GM21447 (cell line): ENCODE measurements at regions not wholly inside any gene's neighbourhood (a gene's known extent, or its start where the extent isn't known, plus 50 kb on each side); places are given as distances from the start of the nearest gene placed in this dataset.
A peak's percentile ranks its signal among the peaks of the same experiment; 100 is the strongest.

ENCODE experiments used
- ATAC-seq: cut with Tn5 transposase; IDR thresholded peaks from one replicate; pipeline ENCODE4 v1.9.1; 2021; ENCODE audit not compliant: unreplicated experiment

DNA sequence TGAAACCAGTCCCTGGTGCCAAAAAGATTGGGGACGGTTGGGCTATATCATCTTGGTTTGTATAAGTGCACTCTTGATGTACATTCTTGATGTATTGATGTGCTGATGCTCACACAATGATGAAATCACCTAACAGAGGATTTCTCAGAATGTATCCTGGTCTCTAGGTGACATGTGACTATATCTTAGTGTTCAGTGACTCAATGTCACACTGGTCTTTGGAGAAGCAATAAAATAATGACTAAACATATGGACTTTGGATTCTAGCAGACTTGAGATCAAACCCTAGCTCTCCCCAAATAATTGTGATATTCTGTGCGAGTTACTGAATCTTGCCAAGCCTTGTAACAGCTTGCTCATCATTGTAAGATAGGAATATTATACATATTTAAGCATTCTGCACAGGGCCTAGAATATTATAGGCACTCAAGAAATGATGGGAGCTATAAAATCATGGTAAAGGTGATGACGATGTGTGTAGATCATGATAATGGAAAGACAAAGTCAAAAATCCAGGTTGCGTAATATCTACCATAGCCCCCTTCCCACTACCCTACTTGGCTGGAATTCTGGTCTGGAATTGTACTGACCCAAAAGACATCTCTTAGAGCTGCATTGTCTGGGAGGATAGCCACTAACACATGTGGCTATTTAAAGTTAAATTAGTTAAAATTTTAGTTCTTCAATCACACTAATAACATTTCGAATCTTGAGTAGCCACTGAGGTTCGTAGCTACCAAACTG is 117.6 kb upstream of the PWP1 start:
- no peak for ATAC-seq

GRCh38 chr12:107568718-107569117 is 116.9 kb upstream of the PWP1 start:
- no peak for ATAC-seq

DNA sequence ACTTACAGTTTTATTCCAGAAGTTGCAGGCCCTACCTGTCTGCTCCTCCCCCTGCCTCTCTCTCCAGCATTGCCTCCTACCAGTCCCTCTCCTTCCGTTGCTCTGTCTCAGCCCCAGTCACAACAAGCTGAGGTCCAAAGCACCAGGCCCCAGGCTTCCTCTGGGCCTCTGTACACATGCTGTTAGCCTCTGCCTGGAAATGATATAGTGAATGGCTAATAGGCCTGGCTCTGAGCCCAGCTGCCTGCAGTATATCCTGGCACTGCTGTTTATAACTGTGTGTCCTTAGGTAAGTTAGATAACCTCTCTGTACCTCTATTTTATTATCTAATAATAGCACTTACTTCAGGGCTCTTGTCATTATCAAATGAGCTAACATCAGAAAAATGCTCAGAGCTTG is 114.9 kb upstream of the PWP1 start:
- no peak for ATAC-seq

DNA sequence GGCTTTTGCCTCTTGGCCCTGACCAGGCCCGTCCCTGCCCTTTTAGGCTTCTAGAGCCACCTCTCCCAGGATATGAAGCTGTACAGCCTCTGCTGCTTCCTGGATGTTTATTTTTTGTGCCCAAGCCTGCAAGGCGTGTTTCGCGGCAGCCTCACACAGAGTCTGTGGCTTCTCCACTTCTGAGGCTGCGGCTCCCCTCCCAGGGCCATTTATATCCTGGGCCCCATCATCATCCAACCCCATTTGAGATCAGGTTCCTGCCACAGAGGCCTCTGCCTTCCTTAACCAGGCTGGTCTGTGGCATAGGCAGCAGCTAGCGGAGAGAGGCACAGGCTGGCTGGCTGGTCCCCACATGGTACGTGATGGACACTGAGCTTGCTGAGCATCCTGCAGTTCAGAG is 114.1 kb upstream of the PWP1 start:
- no peak for ATAC-seq

GRCh38 chr12:107574691-107575090 is 110.9 kb upstream of the PWP1 start:
- ATAC-seq, result no peak

- no peak for ATAC-seq
Observed at GRCh38 chr12:107580750-107581618, 104.6 kb upstream of the PWP1 start.

DNA sequence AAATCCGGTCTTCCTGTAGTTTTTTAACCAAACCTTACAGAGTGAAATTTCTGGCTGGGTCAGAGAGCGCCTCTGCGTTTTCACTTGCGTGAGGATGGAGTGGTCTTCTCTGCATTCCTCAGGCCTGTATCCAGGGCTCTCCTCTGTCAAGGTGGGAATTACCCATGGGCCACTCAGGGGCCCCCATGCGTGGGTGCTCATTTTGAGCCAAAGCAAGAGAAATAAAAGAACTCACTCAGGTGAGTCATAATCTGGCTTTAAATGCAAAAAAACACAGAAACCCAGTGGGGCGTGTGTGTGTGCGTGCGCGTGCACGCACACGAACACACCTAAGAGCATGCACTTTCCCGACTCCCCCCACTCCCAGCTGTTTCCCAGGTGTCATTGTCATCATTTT is 104.0 kb upstream of the PWP1 start:
- no peak for ATAC-seq

- ATAC-seq, result no peak
Observed at GRCh38 chr12:107583551-107583950, 102.0 kb upstream of the PWP1 start.

- ATAC-seq, result no peak
Observed at GRCh38 chr12:107584563-107584962, 101.0 kb upstream of the PWP1 start.

- no peak for ATAC-seq
Observed at GRCh38 chr12:107586256-107586970, 99.2 kb upstream of the PWP1 start.

- ATAC-seq, result no peak
Observed at GRCh38 chr12:107590413-107590812, 95.2 kb upstream of the PWP1 start.

DNA sequence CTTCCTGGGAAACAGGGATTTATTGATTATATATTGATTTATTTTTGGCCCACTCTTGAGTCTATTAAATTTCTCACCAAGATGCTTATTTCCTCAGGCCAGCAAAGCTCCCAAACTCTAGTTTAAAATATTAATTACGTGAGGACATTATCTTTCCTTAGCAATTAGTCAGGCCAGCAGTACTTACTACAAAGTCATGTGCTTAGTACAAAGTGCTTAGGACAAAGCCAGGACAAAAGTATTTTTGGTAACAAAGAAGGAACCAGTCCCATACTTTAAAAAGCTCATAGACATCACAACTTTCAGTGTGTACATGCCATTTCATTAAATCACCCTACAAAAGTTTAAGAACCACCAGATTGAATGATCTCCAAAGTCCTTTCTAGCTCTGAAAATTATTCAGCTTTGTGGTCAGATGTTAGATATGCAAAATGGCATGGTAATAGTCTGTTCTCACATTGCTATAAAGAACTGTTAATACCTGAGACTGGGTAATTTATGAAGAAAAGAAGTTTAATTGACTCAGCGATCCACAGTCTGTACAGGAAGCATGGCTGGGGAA is 94.7 kb upstream of the PWP1 start:
- ATAC-seq, result no peak

GRCh38 chr12:107593713-107594381 is 91.8 kb upstream of the PWP1 start:
- no peak for ATAC-seq

DNA sequence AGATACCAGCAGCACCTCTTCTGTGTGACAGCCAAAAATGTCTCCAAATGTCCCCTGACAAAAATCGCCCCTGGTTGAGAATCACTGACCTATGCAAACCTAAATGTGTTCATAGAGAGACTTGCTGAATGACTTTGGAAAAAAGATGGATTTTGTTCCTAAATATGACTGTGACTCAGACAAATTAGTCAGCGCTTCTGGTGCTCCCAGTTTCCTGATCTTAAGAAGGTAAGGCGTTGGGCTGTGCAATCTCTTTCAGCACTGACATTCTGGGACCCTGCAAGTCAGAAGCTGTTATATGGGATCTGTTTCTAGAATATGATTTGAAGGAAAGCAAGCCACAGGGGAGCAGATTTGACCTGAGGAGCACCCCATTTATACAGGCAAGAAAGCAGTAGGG is 90.6 kb upstream of the PWP1 start:
- no peak for ATAC-seq

GRCh38 chr12:107597695-107598410 is 87.7 kb upstream of the PWP1 start:
- ATAC-seq, result peak; percentile 80

GRCh38 chr12:107598906-107599305 is 86.7 kb upstream of the PWP1 start:
- no peak for ATAC-seq

DNA sequence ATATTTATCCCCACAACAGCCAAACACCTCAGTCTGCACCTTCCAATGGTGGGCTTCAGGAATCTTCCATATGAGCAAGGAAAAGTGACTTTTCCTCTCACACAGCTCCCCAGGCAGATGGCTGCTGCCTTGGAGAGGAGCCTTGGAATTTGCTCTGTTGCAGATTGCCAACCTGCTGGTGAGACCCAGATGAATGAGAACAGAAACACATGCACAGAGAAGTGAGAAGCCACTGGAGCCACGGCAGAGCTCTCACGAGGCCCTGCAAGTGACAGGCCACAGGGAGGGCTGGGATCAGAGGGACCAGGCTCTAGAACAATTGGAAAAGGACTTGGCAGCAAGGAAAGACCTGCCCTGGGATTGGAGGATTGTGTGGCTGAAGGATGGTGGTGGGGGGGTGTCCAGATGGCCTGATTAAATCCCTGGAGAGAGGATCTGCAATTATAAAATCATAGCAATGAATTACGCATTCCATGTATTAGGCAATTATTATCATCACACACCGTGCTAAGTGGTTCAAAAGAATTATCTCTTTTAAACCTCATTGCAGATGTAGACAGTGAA is 84.9 kb upstream of the PWP1 start:
- no peak for ATAC-seq

DNA sequence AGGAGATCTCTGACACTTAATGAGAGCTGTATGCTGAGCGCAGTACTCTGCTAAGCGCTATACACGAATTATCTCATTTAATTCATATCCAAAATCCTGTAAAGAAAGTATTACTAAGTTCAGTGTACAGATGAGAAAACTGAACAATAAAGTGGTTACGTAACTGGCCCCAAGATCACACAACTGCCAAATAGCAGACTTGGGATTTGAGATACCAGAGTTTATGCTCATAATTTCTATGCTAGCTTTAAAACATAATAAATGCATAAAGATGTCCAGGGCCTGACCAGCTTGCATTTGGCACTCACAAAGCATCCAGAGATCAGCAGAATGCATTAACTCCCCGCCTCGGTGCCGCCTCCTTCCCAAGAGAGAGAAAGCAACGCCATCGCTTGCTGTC is 83.2 kb upstream of the PWP1 start:
- ATAC-seq, result no peak

GRCh38 chr12:107605293-107605692 is 80.3 kb upstream of the PWP1 start:
- ATAC-seq, result no peak
